ENCODE measurements at regions not wholly inside any gene's neighbourhood (a gene's known extent, or its start where the extent isn't known, plus 50 kb on each side); places are given as distances from the start of the nearest gene placed in this dataset.

DNA sequence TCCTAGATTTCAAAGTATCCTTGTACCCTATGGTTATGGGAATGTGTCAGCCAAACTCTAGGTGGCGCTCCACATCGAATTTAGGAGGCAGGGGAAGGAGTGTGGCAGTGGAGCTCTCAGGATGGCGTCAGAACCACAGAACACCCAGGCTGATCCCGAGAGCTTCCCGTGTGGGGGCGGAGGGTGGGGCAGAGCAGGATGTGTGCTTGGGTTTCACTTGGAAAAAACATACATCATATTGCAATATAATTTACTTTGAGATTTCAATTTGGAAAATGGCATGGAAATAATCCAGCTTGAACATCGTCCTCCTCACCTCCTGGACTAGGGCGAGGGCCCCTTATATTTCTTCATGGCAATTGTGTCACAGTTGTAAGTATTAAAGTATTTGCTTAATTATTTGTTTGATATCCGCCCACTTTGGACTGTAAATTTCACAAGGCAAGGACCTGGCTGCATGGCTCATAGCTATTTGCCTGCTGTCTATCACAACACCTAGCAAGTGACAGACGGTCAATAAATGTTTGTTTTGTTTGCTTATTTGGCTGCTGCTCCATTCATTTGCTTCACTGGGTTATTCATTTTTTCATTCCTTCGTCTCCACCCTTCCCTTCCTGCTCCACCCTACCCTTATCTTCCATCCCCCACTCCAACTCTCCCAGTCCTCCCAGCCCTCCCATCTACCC is 221.5 kb upstream of the HMGA2 start (continued):
- peak; percentile 96 for TF ChIP-seq EGR1 (IDR thresholded peaks at IDR 0.05; ENCODE audit: low read depth)
- TF ChIP-seq, protein P1, sequence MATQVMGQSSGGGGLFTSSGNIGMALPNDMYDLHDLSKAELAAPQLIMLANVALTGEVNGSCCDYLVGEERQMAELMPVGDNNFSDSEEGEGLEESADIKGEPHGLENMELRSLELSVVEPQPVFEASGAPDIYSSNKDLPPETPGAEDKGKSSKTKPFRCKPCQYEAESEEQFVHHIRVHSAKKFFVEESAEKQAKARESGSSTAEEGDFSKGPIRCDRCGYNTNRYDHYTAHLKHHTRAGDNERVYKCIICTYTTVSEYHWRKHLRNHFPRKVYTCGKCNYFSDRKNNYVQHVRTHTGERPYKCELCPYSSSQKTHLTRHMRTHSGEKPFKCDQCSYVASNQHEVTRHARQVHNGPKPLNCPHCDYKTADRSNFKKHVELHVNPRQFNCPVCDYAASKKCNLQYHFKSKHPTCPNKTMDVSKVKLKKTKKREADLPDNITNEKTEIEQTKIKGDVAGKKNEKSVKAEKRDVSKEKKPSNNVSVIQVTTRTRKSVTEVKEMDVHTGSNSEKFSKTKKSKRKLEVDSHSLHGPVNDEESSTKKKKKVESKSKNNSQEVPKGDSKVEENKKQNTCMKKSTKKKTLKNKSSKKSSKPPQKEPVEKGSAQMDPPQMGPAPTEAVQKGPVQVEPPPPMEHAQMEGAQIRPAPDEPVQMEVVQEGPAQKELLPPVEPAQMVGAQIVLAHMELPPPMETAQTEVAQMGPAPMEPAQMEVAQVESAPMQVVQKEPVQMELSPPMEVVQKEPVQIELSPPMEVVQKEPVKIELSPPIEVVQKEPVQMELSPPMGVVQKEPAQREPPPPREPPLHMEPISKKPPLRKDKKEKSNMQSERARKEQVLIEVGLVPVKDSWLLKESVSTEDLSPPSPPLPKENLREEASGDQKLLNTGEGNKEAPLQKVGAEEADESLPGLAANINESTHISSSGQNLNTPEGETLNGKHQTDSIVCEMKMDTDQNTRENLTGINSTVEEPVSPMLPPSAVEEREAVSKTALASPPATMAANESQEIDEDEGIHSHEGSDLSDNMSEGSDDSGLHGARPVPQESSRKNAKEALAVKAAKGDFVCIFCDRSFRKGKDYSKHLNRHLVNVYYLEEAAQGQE (IDR thresholded peaks at IDR 0.05; ENCODE audit: low read depth) = no peak

DNA sequence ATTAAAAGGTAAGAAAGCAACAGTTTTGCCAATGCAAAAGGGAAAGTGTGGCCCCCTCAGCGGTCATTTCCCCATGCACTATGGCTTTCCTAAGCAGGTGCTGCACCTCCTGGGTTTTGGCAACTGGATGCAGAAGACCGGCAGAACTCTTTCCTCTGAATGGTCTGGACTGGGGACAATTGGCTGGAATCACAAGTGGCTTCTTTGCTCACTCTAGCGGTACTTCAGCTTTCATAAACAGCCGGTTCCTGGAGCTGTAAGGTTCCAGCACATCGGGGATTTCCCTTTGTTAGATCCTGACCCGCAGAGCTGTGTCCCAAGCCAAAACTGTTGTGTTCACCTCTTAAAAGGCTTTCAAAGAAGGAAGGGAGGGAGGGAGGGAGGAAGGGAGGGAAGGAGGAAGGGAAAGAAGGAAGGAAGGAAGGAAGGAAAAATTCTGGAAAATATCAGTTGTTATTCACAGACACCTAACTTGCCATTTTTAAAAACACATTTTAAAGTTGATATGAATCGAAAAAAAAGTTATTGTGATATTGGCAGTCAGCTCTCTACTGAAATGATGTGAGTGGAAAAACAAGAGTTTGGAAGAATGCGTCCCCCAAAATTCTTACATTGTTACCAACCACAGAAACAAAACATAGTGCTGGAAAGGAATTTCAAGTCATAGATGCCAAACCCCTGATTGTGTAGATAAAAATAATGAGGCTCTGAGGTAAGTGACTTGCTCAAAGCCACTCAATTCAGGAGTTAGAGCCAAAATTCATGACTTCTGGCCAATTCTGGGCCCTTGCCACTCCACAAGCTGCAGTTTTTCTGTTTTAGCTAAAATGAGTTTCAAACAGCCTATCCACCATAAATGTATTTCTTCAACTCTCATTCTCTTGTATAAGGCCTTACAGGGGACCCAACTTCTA is 220.6 kb upstream of the HMGA2 start:
- H3K27ac ChIP-seq (ENCODE audit: low read depth, low read length) = peak overlapping the region; percentile 94
- DNase-seq (ENCODE audit: low read depth, low spot score) (peak; percentile 75), ATAC-seq (peak; percentile 63)
- H3K79me2 ChIP-seq (ENCODE audit: insufficient read depth, low read length) = peaks cover 23% of the 10 kb centered on the region
- ChIA-PET CTCF (interaction anchor here (0.7 to 2.0 kb wide), 10 partner anchors 9 to 483 kb away, joined by 3 to 12 read pairs (median 4); no protein-coding TSS in a partner anchor), POLR2A (interaction anchor here (0.7 to 2.6 kb wide), 13 partner anchors 8 to 338 kb away, joined by 3 to 17 read pairs (median 4); partner anchors contain the start of gene HMGA2), RAD21 (ENCODE audit: low non-redundant PET in 1 of 2, low total read pairs in 2 of 2, uncharacterized antibody in 2 of 2, unreplicated experiment in 2 of 2) (interaction anchor here (1.0 to 1.7 kb wide), 3 partner anchors 27 to 67 kb away, joined by 3 to 9 read pairs (median 6); no protein-coding TSS in a partner anchor)
- H3K9me3 ChIP-seq (ENCODE audit: control insufficient read depth in 1 of 2, insufficient read depth in 1 of 2, low read depth in 1 of 2, low read length in 2 of 2) = peaks cover 0 to 3% of the 10 kb centered on the region in 2 experiments; a peak in 1 of 4 replicates
- peak overlapping the region; percentile 70 for H3K9ac ChIP-seq (ENCODE audit: low read length)
- H4K20me1 ChIP-seq (ENCODE audit: insufficient read depth) = no peaks in the 10 kb centered on the region
- no peak overlapping the region for H2AFZ ChIP-seq (ENCODE audit: low read depth, low read length, poor library complexity, severe bottlenecking)
- no peaks in the 10 kb centered on the region for H3K9me2 ChIP-seq (ENCODE audit: insufficient read depth)
- H3K4me1 ChIP-seq (ENCODE audit: control insufficient read depth in 1 of 2, insufficient read depth in 2 of 2, low read length in 2 of 2) = peaks cover 62 to 80% of the 10 kb centered on the region in 2 experiments
- H3K4me2 ChIP-seq (ENCODE audit: low read length) = peak overlapping the region; percentile 78
- TF ChIP-seq RAD21 (IDR thresholded peaks at IDR 0.05; ENCODE audit: low read depth) (no peak), ZFX (IDR thresholded peaks at IDR 0.05) (no peak), JUND (IDR thresholded peaks at IDR 0.05) (peak; percentile 59), SP1 (IDR thresholded peaks at IDR 0.05; ENCODE audit: low read depth) (peak; percentile 25; the same call in 1 of the 2 replicates), CEBPB (IDR thresholded peaks at IDR 0.05; ENCODE audit: low read depth) (no peak; the same call in 1 of the 2 replicates), SRF (IDR thresholded peaks at IDR 0.05; ENCODE audit: low read depth) (no peak), CBX3 (IDR thresholded peaks at IDR 0.05; ENCODE audit: low read depth) (peak; percentile 23; the same call in 1 of the 2 replicates), TCF7L2 (IDR thresholded peaks at IDR 0.05; ENCODE audit: borderline replicate concordance, extremely low read depth, insufficient read depth, insufficient read length) (peak; percentile 89), ZNF274 (IDR thresholded peaks at IDR 0.05; ENCODE audit: low read depth, low read length) (no peak), ELF1 (IDR thresholded peaks at IDR 0.05; ENCODE audit: borderline replicate concordance, low read depth) (no peak), EGR1 (IDR thresholded peaks at IDR 0.05; ENCODE audit: low read depth) (0 out of 2 replicates have a peak, but pooled peaks have one; percentile 22), FOSL1 (IDR thresholded peaks at IDR 0.05; ENCODE audit: low read depth) (peak; percentile 42), EZH2 (IDR thresholded peaks at IDR 0.05) (no peak), EZH2phosphoT487 (IDR thresholded peaks at IDR 0.05; ENCODE audit: borderline replicate concordance) (no peak)
- TF ChIP-seq, protein P2, sequence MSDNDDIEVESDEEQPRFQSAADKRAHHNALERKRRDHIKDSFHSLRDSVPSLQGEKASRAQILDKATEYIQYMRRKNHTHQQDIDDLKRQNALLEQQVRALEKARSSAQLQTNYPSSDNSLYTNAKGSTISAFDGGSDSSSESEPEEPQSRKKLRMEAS (IDR thresholded peaks at IDR 0.05) = no peak; the same call in 1 of the 2 replicates
- TF ChIP-seq, protein P3, sequence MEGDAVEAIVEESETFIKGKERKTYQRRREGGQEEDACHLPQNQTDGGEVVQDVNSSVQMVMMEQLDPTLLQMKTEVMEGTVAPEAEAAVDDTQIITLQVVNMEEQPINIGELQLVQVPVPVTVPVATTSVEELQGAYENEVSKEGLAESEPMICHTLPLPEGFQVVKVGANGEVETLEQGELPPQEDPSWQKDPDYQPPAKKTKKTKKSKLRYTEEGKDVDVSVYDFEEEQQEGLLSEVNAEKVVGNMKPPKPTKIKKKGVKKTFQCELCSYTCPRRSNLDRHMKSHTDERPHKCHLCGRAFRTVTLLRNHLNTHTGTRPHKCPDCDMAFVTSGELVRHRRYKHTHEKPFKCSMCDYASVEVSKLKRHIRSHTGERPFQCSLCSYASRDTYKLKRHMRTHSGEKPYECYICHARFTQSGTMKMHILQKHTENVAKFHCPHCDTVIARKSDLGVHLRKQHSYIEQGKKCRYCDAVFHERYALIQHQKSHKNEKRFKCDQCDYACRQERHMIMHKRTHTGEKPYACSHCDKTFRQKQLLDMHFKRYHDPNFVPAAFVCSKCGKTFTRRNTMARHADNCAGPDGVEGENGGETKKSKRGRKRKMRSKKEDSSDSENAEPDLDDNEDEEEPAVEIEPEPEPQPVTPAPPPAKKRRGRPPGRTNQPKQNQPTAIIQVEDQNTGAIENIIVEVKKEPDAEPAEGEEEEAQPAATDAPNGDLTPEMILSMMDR (IDR thresholded peaks at IDR 0.05 in 2 of 3, conservative IDR thresholded peaks at IDR 0.05 in 1 of 3; ENCODE audit: borderline replicate concordance in 1 of 3, insufficient read depth in 1 of 3, low read depth in 2 of 3, low read length in 2 of 3) = no peak
- BruUV-seq (replicated peaks) = TSS peak; percentile 69
- intact Hi-C loops (cut with micrococcal nuclease) = loop anchor here (2.0 to 5.0 kb wide), 8 partner anchors 27 to 484 kb away; no protein-coding TSS in a partner anchor
- no peaks in the 10 kb centered on the region for H3K27me3 ChIP-seq (ENCODE audit: insufficient read depth, low read length)
- H3K36me3 ChIP-seq (ENCODE audit: control insufficient read depth in 1 of 2, insufficient read depth in 2 of 2, low read length in 2 of 2) = peaks cover 0 to 42% of the 10 kb centered on the region in 2 experiments; a peak in 2 of 4 replicates
- H3K4me3 ChIP-seq (replicated peaks in 1 of 2; ENCODE audit: low read depth in 1 of 2, low read length in 2 of 2) = peak overlapping the region; percentile 45 to 54

Data from HCT116 (cell line).